Mucosa of gallbladder (tissue), 1 donor: ENCODE measurements at regions not wholly inside any gene's neighbourhood (a gene's known extent, or its start where the extent isn't known, plus 50 kb on each side); places are given as distances from the start of the nearest gene placed in this dataset.

ENCODE experiments used
- DNase-seq: peaks from one replicate; pipeline ENCODE4 v3.0.0-alpha.2; 2020; ENCODE audit warnings: low spot score
- donor health status: DM: no; HTN: no; CAD: no.

DNA sequence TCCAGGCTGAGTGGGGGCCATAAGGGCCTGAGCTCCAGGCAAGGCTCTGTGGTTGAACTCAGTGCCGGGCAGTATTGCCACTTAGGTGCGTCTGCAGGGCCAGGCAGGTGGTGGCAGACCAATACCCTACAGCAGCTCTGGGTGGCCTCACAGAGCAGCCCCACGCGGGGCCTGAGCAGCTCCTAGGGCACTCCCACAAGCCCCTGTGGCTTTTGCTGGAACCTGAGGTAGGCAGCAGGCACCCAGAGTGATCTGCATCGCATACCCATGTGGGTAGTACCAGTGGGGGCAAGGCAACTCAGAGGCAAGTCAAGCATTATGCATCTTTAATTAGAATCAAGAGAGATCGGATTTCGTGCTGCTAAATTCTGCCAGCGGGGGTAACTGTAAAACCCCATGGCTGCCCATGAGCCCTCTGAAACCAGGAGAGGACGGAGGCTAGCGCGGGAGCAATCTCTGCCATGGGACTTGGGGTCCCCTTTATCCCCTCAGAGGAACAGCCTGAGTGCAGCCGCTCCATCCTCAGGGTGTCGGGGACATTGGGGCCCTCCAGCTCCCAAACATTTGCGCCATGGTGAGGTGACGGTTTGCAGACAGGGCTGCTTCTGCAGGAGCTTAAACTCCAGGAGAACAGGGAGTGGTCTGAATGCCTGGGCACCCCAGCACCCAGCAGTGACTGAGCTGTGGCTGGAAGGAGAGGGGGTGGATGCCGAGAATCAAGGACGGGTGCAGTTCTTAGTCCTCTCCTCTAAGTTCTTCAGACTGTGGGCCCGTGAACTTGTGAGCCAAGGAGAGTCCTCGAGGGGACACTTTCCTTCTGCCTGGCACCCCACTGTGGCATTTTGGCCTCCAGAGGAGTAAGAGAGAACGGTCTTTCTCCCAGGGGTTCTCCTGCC is 62.4 kb upstream of the PCSK6 start:
- no peak for DNase-seq

GRCh38 chr15:101550124-101550523 is 60.6 kb upstream of the PCSK6 start:
- no peak for DNase-seq

- no peak for DNase-seq
These were observed 60.1 kb upstream of the PCSK6 start for GRCh38 chr15:101549647-101550046.

DNA sequence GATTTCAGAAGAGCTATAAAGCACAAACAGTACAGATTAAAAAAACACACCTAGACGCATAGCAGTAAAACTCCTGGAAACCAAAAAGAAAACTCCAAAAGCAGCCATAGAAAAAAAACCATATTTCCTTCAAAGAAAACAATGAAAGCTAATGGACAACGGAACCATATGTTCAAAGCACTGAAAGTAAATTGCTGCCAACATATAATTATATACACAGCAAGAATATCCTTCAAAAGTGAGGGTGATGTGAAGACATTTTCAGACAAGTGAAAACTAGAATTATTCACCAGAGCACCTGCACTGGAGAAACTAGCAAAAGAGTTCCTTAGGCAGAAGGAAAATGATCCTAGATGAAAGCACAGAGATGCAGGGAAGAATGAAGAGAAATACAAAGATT is 58.2 kb upstream of the PCSK6 start:
- DNase-seq = no peak

GRCh38 chr15:101545548-101546505 is 56.3 kb upstream of the PCSK6 start:
- DNase-seq = no peak

- DNase-seq = no peak
These were observed 55.1 kb upstream of the PCSK6 start for GRCh38 chr15:101544613-101544945.

GRCh38 chr15:101543926-101544612 is 54.6 kb upstream of the PCSK6 start:
- no peak for DNase-seq

GRCh38 chr15:101543431-101543830 is 53.9 kb upstream of the PCSK6 start:
- DNase-seq = no peak

DNA sequence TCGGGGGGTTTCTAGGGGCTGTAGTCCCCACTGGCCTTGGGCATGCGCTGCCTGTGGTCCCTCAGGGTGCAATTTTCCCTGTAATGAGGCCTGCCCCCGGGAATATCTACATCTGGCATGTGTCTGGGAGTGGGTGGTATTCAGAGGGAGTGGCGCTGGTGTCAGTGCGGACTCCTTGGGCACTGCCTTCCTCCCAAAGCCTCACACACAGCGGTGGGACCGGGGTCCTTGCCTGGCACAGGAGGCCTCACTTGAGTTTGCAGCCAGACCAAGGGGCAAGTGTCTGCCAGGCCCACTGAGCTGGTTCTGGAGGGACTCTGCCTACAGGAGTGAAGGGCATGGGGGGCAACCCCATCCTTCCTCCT is 53.5 kb upstream of the PCSK6 start:
- DNase-seq = no peak

DNA sequence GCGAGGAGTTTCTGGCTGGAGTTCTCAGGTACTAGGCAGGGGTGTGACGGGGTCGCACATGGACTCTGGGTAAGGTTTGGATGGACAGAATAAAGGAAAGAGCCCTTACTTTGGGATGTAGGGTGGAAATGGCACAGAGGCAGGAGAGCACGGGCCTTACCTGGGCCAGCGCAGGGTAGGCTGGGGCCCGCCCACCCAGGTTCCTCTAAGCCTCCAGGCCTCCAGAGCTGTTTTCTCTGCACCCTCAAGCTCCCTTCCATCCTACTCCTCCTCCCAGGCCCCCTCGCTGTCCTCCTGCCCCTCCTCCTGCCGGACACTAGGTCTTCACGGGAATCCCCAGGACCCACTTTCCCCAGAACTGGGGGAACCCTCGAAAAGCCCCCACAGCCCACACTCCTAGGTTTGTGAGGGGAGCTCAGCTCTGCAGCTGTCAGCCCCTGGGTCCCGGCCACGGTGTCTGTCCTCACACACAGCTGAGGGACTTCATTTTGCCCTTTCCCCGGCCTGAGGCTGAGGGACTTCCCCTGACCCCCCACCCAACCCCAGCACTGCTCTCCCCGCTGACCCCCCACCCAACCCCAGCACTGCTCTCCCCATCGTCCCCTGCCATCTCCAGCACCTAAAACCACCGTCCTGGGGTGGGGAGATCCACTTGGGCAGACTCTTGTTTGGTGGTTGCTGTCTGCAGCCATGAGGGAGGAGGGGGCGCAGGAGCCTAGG is 53.0 kb upstream of the PCSK6 start:
- no peak for DNase-seq

DNA sequence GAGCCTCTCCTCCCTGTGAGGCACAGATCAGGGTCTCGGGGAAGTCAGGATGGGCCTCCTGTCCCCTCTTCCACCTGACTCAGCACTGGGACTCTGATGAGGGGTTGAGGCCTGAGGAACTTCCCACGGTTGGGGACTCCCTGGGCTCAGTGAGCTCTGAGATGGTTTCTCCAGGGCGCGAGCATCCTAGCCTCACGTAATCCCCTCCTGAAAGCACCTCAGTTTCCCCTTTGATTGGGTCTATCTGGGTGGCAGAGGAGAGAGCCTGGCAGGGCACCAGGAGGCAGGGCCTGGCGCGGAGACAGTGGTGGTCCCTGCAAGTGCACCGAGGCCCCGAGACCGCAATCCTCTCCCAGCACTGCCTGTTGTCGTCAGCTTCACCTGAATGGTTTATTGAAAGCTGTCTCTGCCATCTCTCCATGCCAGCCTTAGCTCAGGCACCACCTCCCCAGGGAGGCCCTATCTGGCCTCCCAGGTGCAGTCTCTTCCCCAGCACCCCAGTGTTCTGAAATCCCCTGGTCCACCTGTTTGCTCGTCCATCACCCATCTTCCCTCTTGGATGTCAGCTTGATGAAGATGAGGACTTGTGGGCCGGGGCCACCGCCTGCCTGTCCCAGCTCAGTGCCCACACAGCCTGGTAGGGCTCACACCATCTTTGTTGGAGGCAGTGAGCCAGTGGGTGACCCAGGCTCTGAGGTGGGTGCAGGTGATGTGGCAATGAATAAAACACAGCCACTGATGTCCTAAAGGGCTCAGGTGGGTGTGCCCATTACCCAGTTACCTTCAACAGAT is 52.2 kb upstream of the PCSK6 start:
- DNase-seq = no peak

DNA sequence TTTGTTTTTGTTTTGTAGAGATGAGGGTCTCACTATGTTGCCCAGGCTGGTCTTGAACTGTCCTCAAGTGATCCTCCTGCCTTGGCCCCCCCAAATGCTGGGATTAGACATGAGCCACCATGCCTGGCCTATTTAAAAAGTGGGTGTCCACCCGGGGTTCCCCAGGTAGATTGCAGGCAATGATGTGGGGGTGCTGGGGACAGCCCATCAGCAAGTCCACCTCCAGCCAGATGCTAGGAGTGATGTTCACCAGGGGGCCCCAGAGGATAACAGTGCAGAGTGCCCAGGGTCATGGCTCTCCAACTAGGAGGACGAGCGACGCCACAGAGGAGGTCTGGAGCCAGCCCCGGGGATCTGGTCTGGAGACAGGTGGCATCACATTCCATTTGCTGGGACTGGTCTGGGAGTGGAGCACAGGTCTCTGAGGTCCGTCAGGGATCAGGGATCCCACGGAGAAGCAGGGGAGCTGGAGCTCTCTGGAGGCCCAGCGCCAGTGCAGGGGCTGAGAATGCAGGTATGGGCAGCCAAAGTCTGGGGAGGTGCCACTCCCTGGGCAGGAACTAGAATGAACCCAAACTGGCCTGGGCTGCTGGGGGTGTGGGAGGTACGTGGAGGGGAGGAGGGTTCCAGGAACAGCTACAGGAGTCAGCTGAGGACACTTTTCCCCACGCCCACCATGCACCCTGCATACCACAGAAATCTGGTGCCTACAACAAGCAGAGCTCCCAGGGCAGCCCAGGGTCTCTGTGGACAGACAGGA is 51.2 kb upstream of the PCSK6 start:
- DNase-seq = no peak

DNA sequence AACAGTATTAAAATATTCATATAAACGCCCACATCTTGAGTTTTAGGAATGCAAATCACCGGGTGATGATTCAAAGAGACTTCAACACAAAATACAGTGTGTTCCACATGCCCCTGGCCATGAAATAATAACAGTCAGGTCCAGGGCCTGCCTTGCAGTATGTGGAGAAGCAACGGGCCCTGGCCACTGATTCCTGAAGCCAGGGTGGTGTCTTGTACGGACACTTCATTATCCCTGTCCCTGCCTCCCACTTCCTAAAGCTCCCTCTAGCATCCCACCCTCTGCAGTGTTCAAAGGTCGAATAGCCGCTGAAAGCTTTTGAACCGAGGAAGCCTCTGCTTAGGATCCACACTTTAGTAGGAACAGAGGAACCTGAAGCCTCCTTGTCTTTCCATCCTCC is 50.4 kb upstream of the PCSK6 start:
- DNase-seq = no peak

DNA sequence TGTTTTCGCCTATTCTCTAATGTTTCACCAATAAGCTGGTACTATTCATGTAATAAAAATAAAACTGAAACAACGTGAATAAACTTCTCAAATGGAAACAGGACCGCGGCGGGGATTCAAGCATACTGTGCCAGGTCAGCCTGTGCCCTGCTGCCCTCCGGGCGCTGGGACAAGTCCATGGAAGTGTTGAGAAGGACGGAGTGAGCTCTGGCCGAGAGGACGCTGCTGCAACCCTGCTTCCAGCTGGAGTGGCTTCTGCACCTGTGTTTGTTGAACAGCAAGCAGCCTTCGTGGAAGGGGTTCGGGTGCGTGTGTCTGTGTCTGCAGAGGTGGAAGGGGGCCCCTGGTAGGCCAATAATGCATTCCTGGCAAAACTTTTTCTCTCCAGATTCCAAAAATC is 50.0 kb upstream of the PCSK6 start:
- DNase-seq = no peak
